HL-60 (cell line): ENCODE measurements at regions not wholly inside any gene's neighbourhood (a gene's known extent, or its start where the extent isn't known, plus 50 kb on each side); places are given as distances from the start of the nearest gene placed in this dataset.

Experiments
- CTCF ChIP-seq: IDR thresholded peaks from one replicate; pipeline ENCODE4 v1.5.1; 2011; ENCODE audit warnings: low read length, control low read depth, inconsistent platforms; ENCODE audit not compliant: insufficient read depth
- GABPA ChIP-seq: IDR thresholded peaks from 2 replicates; pipeline ENCODE4 v1.6.1; 2012; ENCODE audit warnings: low read depth
- POLR2AphosphoS5 ChIP-seq: IDR thresholded peaks from 2 replicates; pipeline ENCODE4 v1.6.1; 2012; ENCODE audit warnings: low read depth
- REST ChIP-seq: IDR thresholded peaks from 2 replicates; pipeline ENCODE4 v1.6.1; 2012; ENCODE audit warnings: low read depth; ENCODE audit not compliant: insufficient replicate concordance

- TF ChIP-seq CTCF (no peak), POLR2AphosphoS5 (no peak), REST (no peak), GABPA (no peak)
These were observed 357.8 kb upstream of the SLC7A11 start for GRCh38 chr4:138599965-138600364.
